ENCODE measurements at regions not wholly inside any gene's neighbourhood (a gene's known extent, or its start where the extent isn't known, plus 50 kb on each side); places are given as distances from the start of the nearest gene placed in this dataset.
A peak's percentile ranks its signal among the peaks of the same experiment; 100 is the strongest.

- Histone ChIP-seq H2AFZ (no peak overlapping the region), H3K36me3 (replicated peaks; ENCODE audit: insufficient read depth, low read depth) (no peaks in the 10 kb centered on the region), H3K9me3 (ENCODE audit: low read depth) (no peaks in the 10 kb centered on the region), H3K27me3 (no peaks in the 10 kb centered on the region), H3K9me2 (replicated peaks; ENCODE audit: insufficient read depth) (no peaks in the 10 kb centered on the region), H3K4me1 (ENCODE audit: insufficient read depth) (no peaks in the 10 kb centered on the region), H3K4me3 (no peak overlapping the region), H3K4me2 (no peak overlapping the region), H3K79me2 (no peaks in the 10 kb centered on the region), H4K20me1 (ENCODE audit: insufficient read depth, poor library complexity, severe bottlenecking) (no peaks in the 10 kb centered on the region), H3K27ac (no peak overlapping the region)
- no peak for TF ChIP-seq EZH2 (IDR thresholded peaks at IDR 0.05; ENCODE audit: borderline replicate concordance)
- no peak for TF ChIP-seq EZH2phosphoT487 (IDR thresholded peaks at IDR 0.05; ENCODE audit: low read depth, severe bottlenecking, unreplicated experiment)
- no peak for TF ChIP-seq CTCF (IDR thresholded peaks at IDR 0.05; ENCODE audit: poor library complexity)
- no peak for DNase-seq (ENCODE audit: low spot score)
- 72% methylated on average over 5 of the region's 5 CpGs for WGBS (ENCODE audit: low lambda C conversion rate, missing lambda C conversion rate)
These were observed 1212.9 kb downstream of the BCL11B start for GRCh38 chr14:98059106-98059505.

GRCh38 chr14:98062083-98062482 lies 1209.9 kb downstream of the BCL11B start:
- no peaks in the 10 kb centered on the region for H3K4me1 ChIP-seq (ENCODE audit: insufficient read depth)
- no peaks in the 10 kb centered on the region for H3K9me3 ChIP-seq (ENCODE audit: low read depth)
- DNase-seq (ENCODE audit: low spot score): peak; percentile 15
- H4K20me1 ChIP-seq (ENCODE audit: insufficient read depth, poor library complexity, severe bottlenecking): no peaks in the 10 kb centered on the region
- 70% methylated on average over 10 of the region's 10 CpGs for WGBS (ENCODE audit: low lambda C conversion rate, missing lambda C conversion rate)
- TF ChIP-seq EZH2phosphoT487 (IDR thresholded peaks at IDR 0.05; ENCODE audit: low read depth, severe bottlenecking, unreplicated experiment): no peak
- no peak for TF ChIP-seq EZH2 (IDR thresholded peaks at IDR 0.05; ENCODE audit: borderline replicate concordance)
- TF ChIP-seq CTCF (IDR thresholded peaks at IDR 0.05; ENCODE audit: poor library complexity): no peak
- no peak overlapping the region for H2AFZ ChIP-seq
- no peaks in the 10 kb centered on the region for H3K9me2 ChIP-seq (replicated peaks; ENCODE audit: insufficient read depth)
- H3K27ac ChIP-seq: no peak overlapping the region
- no peak overlapping the region for H3K4me2 ChIP-seq
- H3K4me3 ChIP-seq: no peak overlapping the region
- H3K79me2 ChIP-seq: no peaks in the 10 kb centered on the region
- H3K36me3 ChIP-seq (replicated peaks; ENCODE audit: insufficient read depth, low read depth): no peaks in the 10 kb centered on the region
- no peaks in the 10 kb centered on the region for H3K27me3 ChIP-seq

- no peak overlapping the region for H2AFZ ChIP-seq
- peak overlapping the region; percentile 26 for H3K27ac ChIP-seq
- WGBS (ENCODE audit: low lambda C conversion rate, missing lambda C conversion rate): 48% methylated on average over 2 of the region's 2 CpGs
- H3K79me2 ChIP-seq: no peaks in the 10 kb centered on the region
- TF ChIP-seq EZH2phosphoT487 (IDR thresholded peaks at IDR 0.05; ENCODE audit: low read depth, severe bottlenecking, unreplicated experiment) (no peak), CTCF (IDR thresholded peaks at IDR 0.05; ENCODE audit: poor library complexity) (no peak)
- no peaks in the 10 kb centered on the region for H3K36me3 ChIP-seq (replicated peaks; ENCODE audit: insufficient read depth, low read depth)
- H3K9me2 ChIP-seq (replicated peaks; ENCODE audit: insufficient read depth): no peaks in the 10 kb centered on the region
- no peaks in the 10 kb centered on the region for H3K27me3 ChIP-seq
- H3K4me2 ChIP-seq: no peak overlapping the region
- DNase-seq (ENCODE audit: low spot score): peak; percentile 37
- H3K4me1 ChIP-seq (ENCODE audit: insufficient read depth): peaks cover 11% of the 10 kb centered on the region
- H3K4me3 ChIP-seq: no peak overlapping the region
- H3K9me3 ChIP-seq (ENCODE audit: low read depth): no peaks in the 10 kb centered on the region
- H4K20me1 ChIP-seq (ENCODE audit: insufficient read depth, poor library complexity, severe bottlenecking): no peaks in the 10 kb centered on the region
These were observed 1202.3 kb downstream of the BCL11B start for GRCh38 chr14:98069712-98070171.

- DNase-seq (ENCODE audit: low spot score): no peak
- no peak for TF ChIP-seq EZH2 (IDR thresholded peaks at IDR 0.05; ENCODE audit: borderline replicate concordance)
- H3K4me2 ChIP-seq: no peak overlapping the region
- H4K20me1 ChIP-seq (ENCODE audit: insufficient read depth, poor library complexity, severe bottlenecking): no peaks in the 10 kb centered on the region
- H2AFZ ChIP-seq: no peak overlapping the region
- H3K9me3 ChIP-seq (ENCODE audit: low read depth): no peaks in the 10 kb centered on the region
- no peaks in the 10 kb centered on the region for H3K36me3 ChIP-seq (replicated peaks; ENCODE audit: insufficient read depth, low read depth)
- H3K27ac ChIP-seq: no peak overlapping the region
- no peaks in the 10 kb centered on the region for H3K9me2 ChIP-seq (replicated peaks; ENCODE audit: insufficient read depth)
- H3K27me3 ChIP-seq: no peaks in the 10 kb centered on the region
- H3K4me3 ChIP-seq: no peak overlapping the region
- H3K79me2 ChIP-seq: no peaks in the 10 kb centered on the region
- H3K4me1 ChIP-seq (ENCODE audit: insufficient read depth): peaks cover 11% of the 10 kb centered on the region
These were observed 1201.5 kb downstream of the BCL11B start for GRCh38 chr14:98070536-98070935.
